ENCODE measurements at regions not wholly inside any gene's neighbourhood (a gene's known extent, or its start where the extent isn't known, plus 50 kb on each side); places are given as distances from the start of the nearest gene placed in this dataset.

- TF ChIP-seq POLR2A (IDR thresholded peaks at IDR 0.05) = no peak
- no peak for TF ChIP-seq CTCF (IDR thresholded peaks at IDR 0.05)
- no peak for TF ChIP-seq EP300 (IDR thresholded peaks at IDR 0.05)
- TF ChIP-seq POLR2AphosphoS5 (IDR thresholded peaks at IDR 0.05) = no peak
- no peak for DNase-seq
These were observed 79.9 kb upstream of the ADGRG2 start for GRCh38 chrX:19202171-19202570.

DNA sequence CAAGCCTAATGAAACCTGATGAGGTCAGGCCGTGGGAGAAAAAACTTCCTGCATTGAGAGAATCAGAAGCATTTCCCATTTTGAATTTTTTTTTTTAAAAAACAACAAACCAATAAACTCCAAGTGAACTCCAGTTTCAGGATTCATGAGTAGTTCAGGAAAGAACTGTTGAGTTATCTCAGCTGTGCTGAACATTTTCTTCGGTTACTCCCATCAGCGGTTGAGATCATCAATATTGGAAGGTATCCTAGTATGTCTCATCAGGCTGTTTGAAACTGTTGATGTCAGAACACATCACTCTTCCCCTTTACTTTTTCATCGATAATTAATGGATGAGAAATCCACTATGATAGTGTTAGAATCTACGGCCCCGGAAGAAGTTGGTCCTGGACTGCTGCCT is 82.4 kb upstream of the ADGRG2 start:
- TF ChIP-seq EP300 (IDR thresholded peaks at IDR 0.05) (no peak), POLR2AphosphoS5 (IDR thresholded peaks at IDR 0.05) (no peak), POLR2A (IDR thresholded peaks at IDR 0.05) (no peak)
- Histone ChIP-seq H3K27me3 (no peaks in the 10 kb centered on the region), H3K4me3 (no peak overlapping the region), H3K36me3 (no peaks in the 10 kb centered on the region), H3K27ac (no peak overlapping the region), H3K4me1 (no peaks in the 10 kb centered on the region), H3K9me3 (no peaks in the 10 kb centered on the region)
- peak in 1 of 2 donors; percentile 66 for ATAC-seq (ENCODE audit: low FRiP score in 2 of 2)
- DNase-seq = no peak
- WGBS, 2 donors = 62 to 87% methylated on average over 6 of the region's 6 CpGs

More at GRCh38 chrX:19202171-19202570, 79.9 kb upstream of the ADGRG2 start:
- no peaks in the 10 kb centered on the region for H3K36me3 ChIP-seq
- no peak for ATAC-seq (ENCODE audit: low FRiP score in 2 of 2)
- H3K27ac ChIP-seq = no peak overlapping the region
- no peaks in the 10 kb centered on the region for H3K4me1 ChIP-seq
- H3K4me3 ChIP-seq = no peak overlapping the region
- H3K27me3 ChIP-seq = no peaks in the 10 kb centered on the region
- no peaks in the 10 kb centered on the region for H3K9me3 ChIP-seq
- 11 to 18% methylated on average over 1 of the region's 1 CpG for WGBS, 2 donors

- Histone ChIP-seq H3K36me3 (no peaks in the 10 kb centered on the region), H3K9me3 (no peaks in the 10 kb centered on the region), H3K4me1 (no peaks in the 10 kb centered on the region), H3K27ac (no peak overlapping the region), H3K4me3 (no peak overlapping the region), H3K27me3 (no peaks in the 10 kb centered on the region)
- DNase-seq (no peak), ATAC-seq (ENCODE audit: low FRiP score in 2 of 2) (no peak)
- TF ChIP-seq POLR2A (IDR thresholded peaks at IDR 0.05) (no peak), CTCF (IDR thresholded peaks at IDR 0.05) (no peak), EP300 (IDR thresholded peaks at IDR 0.05) (no peak), POLR2AphosphoS5 (IDR thresholded peaks at IDR 0.05) (no peak)
These were observed 89.8 kb upstream of the ADGRG2 start for GRCh38 chrX:19212037-19212436.

GRCh38 chrX:19213610-19214152 is 91.4 kb upstream of the ADGRG2 start:
- Histone ChIP-seq H3K27me3 (no peaks in the 10 kb centered on the region), H3K27ac (no peak overlapping the region), H3K4me1 (no peaks in the 10 kb centered on the region), H3K9me3 (no peaks in the 10 kb centered on the region), H3K4me3 (no peak overlapping the region), H3K36me3 (no peaks in the 10 kb centered on the region)
- 75 to 93% methylated on average over 1 of the region's 1 CpG for WGBS, 2 donors
- no peak for DNase-seq
- no peak for ATAC-seq (ENCODE audit: low FRiP score in 2 of 2)
- TF ChIP-seq POLR2AphosphoS5 (IDR thresholded peaks at IDR 0.05) (no peak), CTCF (IDR thresholded peaks at IDR 0.05) (no peak), POLR2A (IDR thresholded peaks at IDR 0.05) (no peak), EP300 (IDR thresholded peaks at IDR 0.05) (no peak)

DNA sequence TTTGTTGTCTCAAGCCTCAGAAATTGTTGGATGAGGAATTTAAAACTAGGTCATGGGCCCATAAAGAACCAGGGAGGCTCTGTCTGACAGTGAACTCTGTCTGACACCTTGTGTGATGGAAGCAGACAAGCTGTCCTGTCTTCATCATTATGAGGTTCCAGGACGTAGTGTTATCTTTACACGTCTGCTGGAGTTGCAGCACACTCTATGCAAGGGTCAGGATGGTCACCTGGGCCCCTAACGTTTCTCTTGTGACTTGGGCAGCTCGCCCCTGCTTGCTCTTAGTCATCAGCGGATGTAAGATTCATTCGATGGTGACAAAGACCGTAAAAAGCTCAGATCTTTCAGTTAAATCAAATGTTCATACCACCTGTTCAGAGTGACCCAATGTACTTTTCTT is 92.0 kb upstream of the ADGRG2 start:
- Histone ChIP-seq H3K4me1 (no peaks in the 10 kb centered on the region), H3K27me3 (no peaks in the 10 kb centered on the region), H3K27ac (no peak overlapping the region), H3K36me3 (no peaks in the 10 kb centered on the region), H3K4me3 (no peak overlapping the region), H3K9me3 (no peaks in the 10 kb centered on the region)
- TF ChIP-seq POLR2AphosphoS5 (IDR thresholded peaks at IDR 0.05) (no peak), POLR2A (IDR thresholded peaks at IDR 0.05) (no peak), EP300 (IDR thresholded peaks at IDR 0.05) (no peak), CTCF (IDR thresholded peaks at IDR 0.05) (no peak)
- WGBS, 2 donors = 65 to 68% methylated on average over 5 to 7 of the region's 7 CpGs
- ATAC-seq (ENCODE audit: low FRiP score in 2 of 2) = no peak
- DNase-seq = no peak

Data from upper lobe of left lung (tissue), 6 donors.